Colonic mucosa (tissue), 4 donors: ENCODE measurements at regions not wholly inside any gene's neighbourhood (a gene's known extent, or its start where the extent isn't known, plus 50 kb on each side); places are given as distances from the start of the nearest gene placed in this dataset.

Source experiments
- DNase-seq: peaks from one replicate; pipeline ENCODE4 v3.0.0-alpha.2; 2020
- H3K27ac ChIP-seq: fragments of 200-600 bp; one replicate; pipeline ENCODE4 v1.8.0; 2021
- H3K27me3 ChIP-seq: fragments of 200-600 bp; one replicate; pipeline ENCODE4 v1.8.0; 2021
- H3K36me3 ChIP-seq: fragments of 200-600 bp; one replicate; pipeline ENCODE4 v1.8.0; 2021
- H3K4me1 ChIP-seq: fragments of 200-600 bp; one replicate; pipeline ENCODE4 v1.8.0; 2021; ENCODE audit warnings: mild to moderate bottlenecking
- H3K4me3 ChIP-seq: fragments of 200-600 bp; one replicate; pipeline ENCODE4 v1.8.0; 2021
- H3K9ac ChIP-seq, 2 donors: one replicate each; pipeline ENCODE4 v1.7.0; 2013; ENCODE audit warnings: control low read depth in 2 of 2, low read depth in 2 of 2, low read length in 2 of 2
- H3K9me3 ChIP-seq: fragments of 200-600 bp; one replicate; pipeline ENCODE4 v1.8.0; 2021
- intact Hi-C: fragments of 100-400 bp; cut with DNase I; formaldehyde crosslinking; loops from one replicate; pipeline ENCODE4 v1.14.1; 2022
- TF ChIP-seq, protein P1 (sequence below): fragments of 200-600 bp; IDR thresholded peaks from one replicate; pipeline ENCODE4 v1.8.0; 2022; ENCODE audit warnings: antibody characterized with exemption, mild to moderate bottlenecking
- donor health status: healthy.
- donor health status: DM: no; HTN: no; CAD: no.
- donor health status: DM: no; HTN: no; CAD: no.

DNA sequence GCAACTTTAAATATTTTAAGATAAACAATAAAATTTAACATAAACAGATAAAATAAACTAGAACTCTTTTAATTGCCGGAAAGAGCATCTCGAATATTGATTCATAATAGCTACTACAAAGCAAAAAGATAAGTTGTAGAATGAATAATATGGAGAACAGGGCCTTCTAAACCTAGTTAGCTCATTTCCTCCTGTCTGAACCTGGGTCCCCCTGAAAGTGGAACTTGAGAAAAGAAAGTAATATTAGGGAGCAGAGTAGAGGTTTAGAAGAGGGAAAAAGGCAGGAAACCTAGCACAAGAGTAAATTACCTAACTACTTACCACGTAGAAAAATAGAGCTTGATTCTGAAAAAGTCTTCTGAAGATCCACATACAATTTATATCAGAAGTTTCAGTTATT is 80.7 kb upstream of the NETO1 start:
- H3K4me1 ChIP-seq, result no peaks in the 10 kb centered on the region
- no peaks in the 10 kb centered on the region for H3K9me3 ChIP-seq
- H3K9ac ChIP-seq, result no peak overlapping the region
- intact Hi-C loops, result no loop called here
- H3K27me3 ChIP-seq, result no peaks in the 10 kb centered on the region
- H3K4me3 ChIP-seq, result no peak overlapping the region
- TF ChIP-seq, protein P1, sequence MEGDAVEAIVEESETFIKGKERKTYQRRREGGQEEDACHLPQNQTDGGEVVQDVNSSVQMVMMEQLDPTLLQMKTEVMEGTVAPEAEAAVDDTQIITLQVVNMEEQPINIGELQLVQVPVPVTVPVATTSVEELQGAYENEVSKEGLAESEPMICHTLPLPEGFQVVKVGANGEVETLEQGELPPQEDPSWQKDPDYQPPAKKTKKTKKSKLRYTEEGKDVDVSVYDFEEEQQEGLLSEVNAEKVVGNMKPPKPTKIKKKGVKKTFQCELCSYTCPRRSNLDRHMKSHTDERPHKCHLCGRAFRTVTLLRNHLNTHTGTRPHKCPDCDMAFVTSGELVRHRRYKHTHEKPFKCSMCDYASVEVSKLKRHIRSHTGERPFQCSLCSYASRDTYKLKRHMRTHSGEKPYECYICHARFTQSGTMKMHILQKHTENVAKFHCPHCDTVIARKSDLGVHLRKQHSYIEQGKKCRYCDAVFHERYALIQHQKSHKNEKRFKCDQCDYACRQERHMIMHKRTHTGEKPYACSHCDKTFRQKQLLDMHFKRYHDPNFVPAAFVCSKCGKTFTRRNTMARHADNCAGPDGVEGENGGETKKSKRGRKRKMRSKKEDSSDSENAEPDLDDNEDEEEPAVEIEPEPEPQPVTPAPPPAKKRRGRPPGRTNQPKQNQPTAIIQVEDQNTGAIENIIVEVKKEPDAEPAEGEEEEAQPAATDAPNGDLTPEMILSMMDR, result no peak
- no peak overlapping the region for H3K27ac ChIP-seq
- no peak for DNase-seq
- no peaks in the 10 kb centered on the region for H3K36me3 ChIP-seq

DNA sequence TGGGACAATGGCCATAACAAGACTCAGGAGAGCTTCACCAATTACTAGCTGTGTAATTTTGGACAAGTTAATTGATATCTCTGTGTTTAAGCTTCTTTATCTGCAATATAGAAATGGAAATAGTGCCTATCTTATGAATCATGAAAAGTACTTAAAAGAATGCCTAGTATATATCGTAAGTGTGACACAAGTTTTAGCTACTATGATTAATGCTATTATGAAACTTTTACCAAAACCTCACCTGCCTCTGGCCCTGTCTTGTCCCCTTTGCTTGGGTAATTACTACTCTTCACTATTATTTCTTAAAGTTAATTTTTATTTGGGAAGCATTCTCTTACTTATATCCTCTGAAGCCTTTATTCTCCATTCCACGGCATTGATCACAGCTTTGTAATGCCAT is 75.0 kb upstream of the NETO1 start:
- Histone ChIP-seq H3K4me3 (no peak overlapping the region), H3K4me1 (no peaks in the 10 kb centered on the region), H3K27me3 (no peaks in the 10 kb centered on the region), H3K9me3 (no peaks in the 10 kb centered on the region), H3K36me3 (no peaks in the 10 kb centered on the region), H3K9ac (no peak overlapping the region), H3K27ac (no peak overlapping the region)
- DNase-seq, result no peak
- TF ChIP-seq, protein P1, result no peak
- intact Hi-C loops, result no loop called here

DNA sequence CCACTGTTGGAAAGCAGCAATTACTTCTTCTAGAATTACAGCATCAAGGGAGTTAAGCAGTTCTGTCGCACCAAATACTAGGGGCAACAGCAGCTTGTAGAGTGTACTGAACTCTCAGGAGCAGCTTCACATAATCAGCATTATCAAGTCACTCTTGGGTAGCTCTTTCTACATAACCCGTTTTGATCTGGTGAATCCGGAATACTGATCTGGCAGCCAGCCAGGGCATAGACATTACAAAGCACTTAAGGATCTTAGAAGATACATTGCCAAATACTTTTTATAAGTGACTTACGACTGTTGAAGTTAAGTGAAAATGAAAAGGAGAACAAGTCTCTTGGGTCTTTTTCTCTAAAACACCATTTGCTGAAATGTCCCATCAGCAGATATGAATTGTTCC is 73.2 kb upstream of the NETO1 start:
- H3K4me3 ChIP-seq, result no peak overlapping the region
- H3K9ac ChIP-seq, result no peak overlapping the region
- H3K9me3 ChIP-seq, result no peaks in the 10 kb centered on the region
- TF ChIP-seq, protein P1, result no peak
- H3K27me3 ChIP-seq, result no peaks in the 10 kb centered on the region
- DNase-seq, result no peak
- H3K4me1 ChIP-seq, result no peaks in the 10 kb centered on the region
- intact Hi-C loops, result no loop called here
- no peaks in the 10 kb centered on the region for H3K36me3 ChIP-seq
- no peak overlapping the region for H3K27ac ChIP-seq

DNA sequence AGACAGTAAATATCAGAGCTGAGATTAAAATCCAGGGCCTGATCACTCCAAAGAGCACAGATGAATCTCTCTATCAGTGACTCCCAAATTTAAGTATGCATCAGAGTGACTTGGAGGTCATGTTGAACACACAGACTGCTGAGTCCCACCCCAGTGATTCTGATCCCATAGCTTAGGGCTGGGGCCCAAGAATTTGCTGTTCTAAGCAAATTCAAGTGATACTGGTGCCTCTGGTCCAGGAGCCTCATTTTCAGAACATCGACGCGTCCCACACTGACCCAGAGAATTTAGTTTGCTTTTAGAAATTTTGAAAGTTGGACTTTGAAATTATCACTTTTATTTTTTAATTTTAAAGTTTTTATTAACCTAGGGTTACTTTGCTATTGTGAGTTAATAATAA is 72.7 kb upstream of the NETO1 start:
- H3K36me3 ChIP-seq, result no peaks in the 10 kb centered on the region
- no peaks in the 10 kb centered on the region for H3K27me3 ChIP-seq
- no peaks in the 10 kb centered on the region for H3K4me1 ChIP-seq
- no peak overlapping the region for H3K9ac ChIP-seq
- intact Hi-C loops, result no loop called here
- no peaks in the 10 kb centered on the region for H3K9me3 ChIP-seq
- TF ChIP-seq, protein P1, result no peak
- no peak overlapping the region for H3K4me3 ChIP-seq
- no peak overlapping the region for H3K27ac ChIP-seq
- DNase-seq, result no peak

DNA sequence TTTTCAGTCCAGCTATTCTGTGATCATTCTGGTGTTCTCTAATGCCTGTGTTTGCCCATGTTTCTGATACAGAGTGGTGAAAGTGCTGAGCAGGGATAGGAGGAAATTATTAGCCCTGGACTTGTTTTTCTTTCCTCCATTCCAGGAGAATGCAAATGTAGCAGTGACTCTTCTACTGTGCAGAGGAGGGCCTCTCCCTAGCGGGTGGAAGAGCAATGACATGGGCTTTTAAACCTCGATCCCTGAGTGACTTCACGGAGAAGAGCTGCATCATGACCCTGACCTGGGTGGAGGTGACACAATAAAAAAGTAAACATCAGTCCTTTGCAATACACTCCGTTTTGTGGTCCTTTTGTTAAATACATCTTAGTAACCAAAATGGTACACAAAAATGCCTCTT is 68.0 kb upstream of the NETO1 start:
- TF ChIP-seq, protein P1, result no peak
- no peak for DNase-seq
- no peak overlapping the region for H3K4me3 ChIP-seq
- no peaks in the 10 kb centered on the region for H3K9me3 ChIP-seq
- no peak overlapping the region for H3K27ac ChIP-seq
- no peaks in the 10 kb centered on the region for H3K4me1 ChIP-seq
- H3K36me3 ChIP-seq, result no peaks in the 10 kb centered on the region
- intact Hi-C loops, result no loop called here
- H3K27me3 ChIP-seq, result no peaks in the 10 kb centered on the region
- no peak overlapping the region for H3K9ac ChIP-seq

DNA sequence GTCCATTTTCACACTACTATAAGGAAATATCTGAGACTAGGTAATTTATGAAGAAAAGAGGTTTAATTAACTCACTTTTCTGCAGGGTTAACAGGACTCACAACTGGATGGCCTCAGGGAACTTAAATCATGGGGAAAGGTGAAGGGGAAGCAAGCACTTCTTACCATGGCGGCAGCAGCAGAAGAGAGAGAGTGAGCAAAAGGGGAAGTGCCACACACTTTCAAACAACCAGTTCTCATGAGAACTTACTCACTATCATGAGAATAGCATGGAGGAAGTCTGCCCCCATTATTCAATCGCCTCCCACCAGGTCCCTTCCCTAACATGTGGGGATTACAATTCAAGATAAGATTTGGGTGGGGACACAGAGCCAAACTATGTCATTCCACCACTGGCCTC is 55.1 kb upstream of the NETO1 start:
- no peak overlapping the region for H3K9ac ChIP-seq
- H3K27me3 ChIP-seq, result no peaks in the 10 kb centered on the region
- DNase-seq, result no peak
- TF ChIP-seq, protein P1, result no peak
- no peak overlapping the region for H3K4me3 ChIP-seq
- H3K4me1 ChIP-seq, result no peaks in the 10 kb centered on the region
- intact Hi-C loops, result no loop called here
- H3K36me3 ChIP-seq, result no peaks in the 10 kb centered on the region
- no peaks in the 10 kb centered on the region for H3K9me3 ChIP-seq
- H3K27ac ChIP-seq, result no peak overlapping the region
